ENCODE measurements at regions not wholly inside any gene's neighbourhood (a gene's known extent, or its start where the extent isn't known, plus 50 kb on each side); places are given as distances from the start of the nearest gene placed in this dataset.

- no peak overlapping the region for H3K27ac ChIP-seq (ENCODE audit: low read depth in 1 of 2, low read length in 2 of 2)
- H3K27ac Mint-ChIP-seq: no peak overlapping the region
- no peaks in the 10 kb centered on the region for H3K4me1 ChIP-seq (ENCODE audit: control insufficient read depth in 1 of 2, insufficient read depth in 2 of 2, low read length in 2 of 2)
- no peak for DNase-seq
- no peaks in the 10 kb centered on the region for H3K36me3 Mint-ChIP-seq
- peaks cover 0 to 5% (median 0%) of the 10 kb centered on the region in 7 donors for H3K9me3 Mint-ChIP-seq
- no peaks in the 10 kb centered on the region for H3K79me2 ChIP-seq (ENCODE audit: insufficient read depth, low read length)
- H4K20me1 ChIP-seq (ENCODE audit: insufficient read depth, low read length): no peaks in the 10 kb centered on the region
- no peaks in the 10 kb centered on the region for H3K9me3 ChIP-seq (replicated peaks in 1 of 2; ENCODE audit: control insufficient read depth in 1 of 2, insufficient read depth in 1 of 2, low read length in 2 of 2)
- no peaks in the 10 kb centered on the region for H3K36me3 ChIP-seq (replicated peaks in 1 of 2; ENCODE audit: control insufficient read depth in 1 of 2, insufficient read depth in 2 of 2, low read length in 2 of 2)
- intact Hi-C loops (cut with micrococcal nuclease): no loop called here
- H3K4me3 ChIP-seq (replicated peaks in 1 of 3; ENCODE audit: low read depth in 2 of 3, low read length in 3 of 3): no peak overlapping the region
- H3K27me3 ChIP-seq (ENCODE audit: control insufficient read depth in 2 of 2, insufficient read depth in 2 of 2, low read length in 2 of 2): peaks cover 0 to 3% of the 10 kb centered on the region in 2 donors
- H3K4me3 Mint-ChIP-seq: no peak overlapping the region
- no peak for TF ChIP-seq CTCF (IDR thresholded peaks at IDR 0.05)
- H3K4me1 Mint-ChIP-seq: peaks cover 4% of the 10 kb centered on the region
- H2AFZ ChIP-seq (ENCODE audit: insufficient read depth, low read depth, low read length, poor library complexity, severe bottlenecking): no peak overlapping the region
- peaks cover 0 to 3% (median 1%) of the 10 kb centered on the region in 3 donors for H3K27me3 Mint-ChIP-seq (ENCODE audit: low read depth in 3 of 3)
- H3K9ac ChIP-seq (ENCODE audit: insufficient read depth, low read length, poor library complexity, severe bottlenecking): no peak overlapping the region
- H3K4me2 ChIP-seq (replicated peaks; ENCODE audit: extremely low read depth, low read length, poor library complexity, severe bottlenecking): no peak overlapping the region
Observed at GRCh38 chr16:82395212-82395611, 225.2 kb upstream of the MPHOSPH6 start.

- no peaks in the 10 kb centered on the region for H3K79me2 ChIP-seq (ENCODE audit: insufficient read depth, low read length)
- no peaks in the 10 kb centered on the region for H4K20me1 ChIP-seq (ENCODE audit: insufficient read depth, low read length)
- no CpG with 5 or more reads among the region's 3 CpGs for WGBS (ENCODE audit: insufficient coverage)
- H3K27me3 ChIP-seq (ENCODE audit: control insufficient read depth in 2 of 2, insufficient read depth in 2 of 2, low read length in 2 of 2): no peaks in the 10 kb centered on the region
- Mint-ChIP-seq H3K27me3 (ENCODE audit: low read depth in 3 of 3) (peaks cover 0 to 3% (median 1%) of the 10 kb centered on the region in 3 donors), H3K27ac (no peak overlapping the region), H3K4me1 (no peaks in the 10 kb centered on the region), H3K4me3 (no peak overlapping the region), H3K9me3 (peaks cover 0 to 3% (median 0%) of the 10 kb centered on the region in 7 donors), H3K36me3 (no peaks in the 10 kb centered on the region)
- DNase-seq: no peak
- no peak overlapping the region for H3K4me3 ChIP-seq (replicated peaks in 1 of 3; ENCODE audit: low read depth in 2 of 3, low read length in 3 of 3)
- H3K36me3 ChIP-seq (replicated peaks in 1 of 2; ENCODE audit: control insufficient read depth in 1 of 2, insufficient read depth in 2 of 2, low read length in 2 of 2): no peaks in the 10 kb centered on the region
- no peak overlapping the region for H3K27ac ChIP-seq (ENCODE audit: low read depth in 1 of 2, low read length in 2 of 2)
- TF ChIP-seq CTCF (IDR thresholded peaks at IDR 0.05): no peak
- H3K9me3 ChIP-seq (replicated peaks in 1 of 2; ENCODE audit: control insufficient read depth in 1 of 2, insufficient read depth in 1 of 2, low read length in 2 of 2): no peaks in the 10 kb centered on the region
- H3K4me1 ChIP-seq (ENCODE audit: control insufficient read depth in 1 of 2, insufficient read depth in 2 of 2, low read length in 2 of 2): no peaks in the 10 kb centered on the region
- no peak overlapping the region for H3K9ac ChIP-seq (ENCODE audit: insufficient read depth, low read length, poor library complexity, severe bottlenecking)
- intact Hi-C loops (cut with micrococcal nuclease): no loop called here
- H3K4me2 ChIP-seq (replicated peaks; ENCODE audit: extremely low read depth, low read length, poor library complexity, severe bottlenecking): no peak overlapping the region
- no peak overlapping the region for H2AFZ ChIP-seq (ENCODE audit: insufficient read depth, low read depth, low read length, poor library complexity, severe bottlenecking)
Observed at GRCh38 chr16:82391690-82392089, 221.7 kb upstream of the MPHOSPH6 start.

Data from CD14-positive monocyte (primary cell).